Astrocyte (in vitro differentiated cells and primary cell): ENCODE measurements at regions not wholly inside any gene's neighbourhood (a gene's known extent, or its start where the extent isn't known, plus 50 kb on each side); places are given as distances from the start of the nearest gene placed in this dataset.

ENCODE experiments used
- DNase-seq: peaks from one replicate; pipeline ENCODE4 v3.0.0-alpha.2; 2010; ENCODE audit warnings: low read depth
- FAIRE-seq: peaks from 2 replicates; lab custom pipeline; 2011; peaks lifted over from hg19 to GRCh38; lab: Jason Lieb, UNC
- H2AFZ ChIP-seq: 2 replicates; pipeline ENCODE4 v1.6.0; 2012; ENCODE audit warnings: low read depth, low read length, inconsistent platforms
- H3K27ac ChIP-seq: 2 replicates; pipeline ENCODE4 v1.5.1; 2011; ENCODE audit warnings: low read depth, low read length, inconsistent platforms
- H3K27me3 ChIP-seq: 2 replicates; pipeline ENCODE4 v1.6.0; 2011; ENCODE audit warnings: low read length, inconsistent platforms; ENCODE audit not compliant: insufficient read depth
- H3K36me3 ChIP-seq: 2 replicates; pipeline ENCODE4 v1.5.1; 2011; ENCODE audit warnings: low read length, inconsistent platforms; ENCODE audit not compliant: insufficient read depth
- H3K4me1 ChIP-seq: 2 replicates; pipeline ENCODE4 v1.5.1; 2011; ENCODE audit warnings: low read length, inconsistent platforms; ENCODE audit not compliant: insufficient read depth
- H3K4me2 ChIP-seq: 2 replicates; pipeline ENCODE4 v1.6.0; 2012; ENCODE audit warnings: low read length, inconsistent platforms
- H3K4me3 ChIP-seq: 2 replicates; pipeline ENCODE4 v1.5.1; 2011; ENCODE audit warnings: low read depth, mild to moderate bottlenecking, low read length, inconsistent platforms; ENCODE audit not compliant: insufficient read depth
- H3K79me2 ChIP-seq: 2 replicates; pipeline ENCODE4 v1.6.0; 2012; ENCODE audit warnings: mild to moderate bottlenecking, low read length, inconsistent platforms; ENCODE audit not compliant: insufficient read depth
- H3K9ac ChIP-seq: 2 replicates; pipeline ENCODE4 v1.6.0; 2012; ENCODE audit warnings: mild to moderate bottlenecking, low read length, inconsistent platforms
- H3K9me3 ChIP-seq: 2 replicates; pipeline ENCODE4 v1.5.1; 2012; ENCODE audit warnings: low read depth, mild to moderate bottlenecking, low read length, inconsistent platforms; ENCODE audit not compliant: insufficient read depth
- H4K20me1 ChIP-seq: 2 replicates; pipeline ENCODE4 v1.6.0; 2012; ENCODE audit warnings: low read length, inconsistent platforms; ENCODE audit not compliant: insufficient read depth
- H3K27ac Mint-ChIP-seq: one replicate; pipeline ENCODE4 v1.8.0; 2021; ENCODE audit warnings: mild to moderate bottlenecking, mixed read lengths; ENCODE audit not compliant: unreplicated experiment
- H3K27me3 Mint-ChIP-seq: one replicate; pipeline ENCODE4 v1.8.0; 2021; ENCODE audit warnings: low read depth, mixed read lengths; ENCODE audit not compliant: unreplicated experiment
- H3K36me3 Mint-ChIP-seq: one replicate; pipeline ENCODE4 v1.8.0; 2021; ENCODE audit warnings: low read depth, mixed read lengths; ENCODE audit not compliant: unreplicated experiment
- H3K4me1 Mint-ChIP-seq: one replicate; pipeline ENCODE4 v1.8.0; 2021; ENCODE audit warnings: low read depth, mixed read lengths; ENCODE audit not compliant: unreplicated experiment
- H3K4me3 Mint-ChIP-seq: one replicate; pipeline ENCODE4 v1.8.0; 2021; ENCODE audit warnings: mild to moderate bottlenecking, moderate library complexity, mixed read lengths; ENCODE audit not compliant: unreplicated experiment
- H3K9me3 Mint-ChIP-seq: one replicate; pipeline ENCODE4 v1.8.0; 2021; ENCODE audit warnings: mild to moderate bottlenecking, mixed read lengths; ENCODE audit not compliant: unreplicated experiment
- EZH2 ChIP-seq: IDR thresholded peaks from 2 replicates; pipeline ENCODE4 v1.6.1; 2012; ENCODE audit warnings: mild to moderate bottlenecking, low read length, inconsistent platforms; ENCODE audit not compliant: insufficient read depth
- TF ChIP-seq, protein P1 (sequence below): IDR thresholded peaks from 2 replicates; pipeline ENCODE4 v1.5.1; 2011; ENCODE audit warnings: low read depth, mild to moderate bottlenecking, inconsistent platforms, low read length, moderate library complexity; ENCODE audit not compliant: insufficient read depth

DNA sequence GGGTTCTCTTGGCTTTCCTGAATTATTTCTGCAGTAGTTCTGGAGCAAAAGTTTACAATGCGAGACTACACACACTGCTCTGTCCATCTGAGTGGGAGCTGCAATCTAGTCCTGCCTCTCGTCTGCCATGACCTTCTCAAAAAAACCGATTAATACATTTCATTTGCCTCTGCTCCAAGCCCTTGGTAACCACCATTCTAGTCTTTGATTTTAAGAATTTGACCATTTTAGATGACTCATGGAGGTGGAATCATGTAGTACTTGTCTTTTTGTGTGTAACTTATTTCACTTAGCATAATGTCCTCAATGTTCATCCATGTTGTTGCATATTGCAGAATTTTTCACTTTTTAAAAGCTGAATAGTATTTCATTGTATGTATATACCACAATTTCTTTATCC is 356.9 kb downstream of the SV2B start:
- no peaks in the 10 kb centered on the region for H3K36me3 Mint-ChIP-seq
- no peak overlapping the region for H3K4me3 Mint-ChIP-seq
- peaks cover 18% of the 10 kb centered on the region for H3K4me1 ChIP-seq
- no peaks in the 10 kb centered on the region for H4K20me1 ChIP-seq
- H3K27me3 ChIP-seq, result no peaks in the 10 kb centered on the region
- FAIRE-seq (no peak), DNase-seq (peak; percentile 76)
- TF ChIP-seq, protein P1, sequence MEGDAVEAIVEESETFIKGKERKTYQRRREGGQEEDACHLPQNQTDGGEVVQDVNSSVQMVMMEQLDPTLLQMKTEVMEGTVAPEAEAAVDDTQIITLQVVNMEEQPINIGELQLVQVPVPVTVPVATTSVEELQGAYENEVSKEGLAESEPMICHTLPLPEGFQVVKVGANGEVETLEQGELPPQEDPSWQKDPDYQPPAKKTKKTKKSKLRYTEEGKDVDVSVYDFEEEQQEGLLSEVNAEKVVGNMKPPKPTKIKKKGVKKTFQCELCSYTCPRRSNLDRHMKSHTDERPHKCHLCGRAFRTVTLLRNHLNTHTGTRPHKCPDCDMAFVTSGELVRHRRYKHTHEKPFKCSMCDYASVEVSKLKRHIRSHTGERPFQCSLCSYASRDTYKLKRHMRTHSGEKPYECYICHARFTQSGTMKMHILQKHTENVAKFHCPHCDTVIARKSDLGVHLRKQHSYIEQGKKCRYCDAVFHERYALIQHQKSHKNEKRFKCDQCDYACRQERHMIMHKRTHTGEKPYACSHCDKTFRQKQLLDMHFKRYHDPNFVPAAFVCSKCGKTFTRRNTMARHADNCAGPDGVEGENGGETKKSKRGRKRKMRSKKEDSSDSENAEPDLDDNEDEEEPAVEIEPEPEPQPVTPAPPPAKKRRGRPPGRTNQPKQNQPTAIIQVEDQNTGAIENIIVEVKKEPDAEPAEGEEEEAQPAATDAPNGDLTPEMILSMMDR, result no peak
- TF ChIP-seq EZH2, result no peak
- H3K9me3 Mint-ChIP-seq, result peaks cover 11% of the 10 kb centered on the region
- peak overlapping the region; percentile 94 for H3K27ac ChIP-seq
- no peaks in the 10 kb centered on the region for H3K79me2 ChIP-seq
- H3K4me1 Mint-ChIP-seq, result peaks cover 17% of the 10 kb centered on the region
- H3K27ac Mint-ChIP-seq, result peak overlapping the region; percentile 92
- H2AFZ ChIP-seq, result peak overlapping the region; percentile 70
- H3K36me3 ChIP-seq, result no peaks in the 10 kb centered on the region
- no peak overlapping the region for H3K4me3 ChIP-seq
- H3K27me3 Mint-ChIP-seq, result no peaks in the 10 kb centered on the region
- H3K9me3 ChIP-seq, result no peaks in the 10 kb centered on the region
- peak overlapping the region; percentile 72 for H3K4me2 ChIP-seq
- H3K9ac ChIP-seq, result peak overlapping the region; percentile 75

DNA sequence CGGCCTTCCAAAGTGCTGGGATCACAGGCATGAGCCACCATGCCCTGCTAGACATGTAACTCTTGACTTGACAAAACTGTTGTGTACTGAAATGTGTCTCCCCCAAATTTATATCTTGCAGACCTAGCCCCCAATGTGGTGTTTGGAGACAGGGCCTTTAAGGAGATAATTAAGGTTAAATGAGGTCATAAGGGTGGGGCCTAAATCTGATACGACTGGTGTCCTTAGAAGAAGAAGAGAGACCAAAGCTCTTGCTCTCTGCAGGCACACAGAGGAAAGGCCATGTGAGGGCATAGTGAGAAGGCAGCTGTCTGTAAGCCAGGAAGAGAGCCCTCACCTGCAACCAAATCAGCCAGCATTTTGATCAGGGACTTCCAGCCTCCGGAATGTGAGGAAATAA is 361.3 kb downstream of the SV2B start:
- no peak overlapping the region for H3K4me3 Mint-ChIP-seq

GRCh38 chr15:91465086-91465485 is 365.0 kb downstream of the SV2B start:
- no peak overlapping the region for H3K27ac Mint-ChIP-seq
- Histone ChIP-seq H3K27me3 (no peaks in the 10 kb centered on the region), H4K20me1 (no peaks in the 10 kb centered on the region), H3K4me3 (no peak overlapping the region), H3K9ac (no peak overlapping the region), H3K4me2 (no peak overlapping the region), H3K79me2 (no peaks in the 10 kb centered on the region), H3K9me3 (no peaks in the 10 kb centered on the region), H3K4me1 (no peaks in the 10 kb centered on the region), H3K27ac (no peak overlapping the region), H2AFZ (no peak overlapping the region), H3K36me3 (no peaks in the 10 kb centered on the region)
- no peaks in the 10 kb centered on the region for H3K36me3 Mint-ChIP-seq
- no peaks in the 10 kb centered on the region for H3K4me1 Mint-ChIP-seq
- TF ChIP-seq, protein P1, result no peak
- no peak for TF ChIP-seq EZH2
- no peak overlapping the region for H3K4me3 Mint-ChIP-seq
- no peak for FAIRE-seq
- H3K27me3 Mint-ChIP-seq, result peaks cover 2% of the 10 kb centered on the region
- H3K9me3 Mint-ChIP-seq, result no peaks in the 10 kb centered on the region
- DNase-seq, result no peak

More for the DNA sequence above, 361.3 kb downstream of the SV2B start:
- Histone ChIP-seq H3K79me2 (no peaks in the 10 kb centered on the region), H2AFZ (no peak overlapping the region), H4K20me1 (no peaks in the 10 kb centered on the region), H3K4me2 (no peak overlapping the region), H3K9me3 (no peaks in the 10 kb centered on the region), H3K27me3 (no peaks in the 10 kb centered on the region), H3K4me3 (no peak overlapping the region), H3K36me3 (no peaks in the 10 kb centered on the region), H3K27ac (no peak overlapping the region), H3K9ac (no peak overlapping the region), H3K4me1 (peaks cover 10% of the 10 kb centered on the region)
- DNase-seq (no peak), FAIRE-seq (no peak)
- TF ChIP-seq, protein P1, result no peak
- no peak for TF ChIP-seq EZH2
- peaks cover 10% of the 10 kb centered on the region for H3K4me1 Mint-ChIP-seq
- peaks cover 2% of the 10 kb centered on the region for H3K27me3 Mint-ChIP-seq
- H3K9me3 Mint-ChIP-seq, result no peaks in the 10 kb centered on the region
- no peaks in the 10 kb centered on the region for H3K36me3 Mint-ChIP-seq
- H3K27ac Mint-ChIP-seq, result no peak overlapping the region
